ENCODE measurements at regions not wholly inside any gene's neighbourhood (a gene's known extent, or its start where the extent isn't known, plus 50 kb on each side); places are given as distances from the start of the nearest gene placed in this dataset.

DNA sequence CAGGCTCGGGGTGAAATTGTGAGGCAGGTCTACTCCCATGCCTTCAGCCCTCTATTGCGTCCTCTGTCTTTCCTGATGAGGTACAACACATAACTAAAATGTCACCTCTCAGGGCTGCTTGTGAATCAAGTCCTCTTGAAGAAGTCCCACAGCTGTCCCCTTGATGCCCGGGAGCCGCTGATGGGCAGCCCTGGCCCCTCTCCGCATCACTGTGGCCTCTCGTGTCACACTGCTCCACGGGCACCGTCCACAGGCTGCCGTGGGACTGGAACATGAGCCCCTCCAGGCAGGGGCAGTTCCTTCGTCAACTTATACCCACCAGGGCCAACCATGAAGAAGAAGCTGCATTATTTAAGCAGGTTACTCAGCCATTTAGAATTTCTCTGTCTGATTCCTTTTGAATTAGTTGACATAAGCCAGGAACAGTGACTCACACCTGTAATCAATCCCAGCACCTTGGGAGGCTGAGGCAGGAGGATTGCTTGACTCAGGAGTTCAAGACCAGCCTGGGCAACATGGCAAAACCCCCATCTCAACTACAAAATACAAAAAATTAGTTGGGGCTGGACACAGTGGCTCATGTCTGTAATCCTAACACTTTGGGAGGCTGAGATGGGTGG lies 58.5 kb upstream of the UBE3C start (continued):
- TF ChIP-seq, protein P1, sequence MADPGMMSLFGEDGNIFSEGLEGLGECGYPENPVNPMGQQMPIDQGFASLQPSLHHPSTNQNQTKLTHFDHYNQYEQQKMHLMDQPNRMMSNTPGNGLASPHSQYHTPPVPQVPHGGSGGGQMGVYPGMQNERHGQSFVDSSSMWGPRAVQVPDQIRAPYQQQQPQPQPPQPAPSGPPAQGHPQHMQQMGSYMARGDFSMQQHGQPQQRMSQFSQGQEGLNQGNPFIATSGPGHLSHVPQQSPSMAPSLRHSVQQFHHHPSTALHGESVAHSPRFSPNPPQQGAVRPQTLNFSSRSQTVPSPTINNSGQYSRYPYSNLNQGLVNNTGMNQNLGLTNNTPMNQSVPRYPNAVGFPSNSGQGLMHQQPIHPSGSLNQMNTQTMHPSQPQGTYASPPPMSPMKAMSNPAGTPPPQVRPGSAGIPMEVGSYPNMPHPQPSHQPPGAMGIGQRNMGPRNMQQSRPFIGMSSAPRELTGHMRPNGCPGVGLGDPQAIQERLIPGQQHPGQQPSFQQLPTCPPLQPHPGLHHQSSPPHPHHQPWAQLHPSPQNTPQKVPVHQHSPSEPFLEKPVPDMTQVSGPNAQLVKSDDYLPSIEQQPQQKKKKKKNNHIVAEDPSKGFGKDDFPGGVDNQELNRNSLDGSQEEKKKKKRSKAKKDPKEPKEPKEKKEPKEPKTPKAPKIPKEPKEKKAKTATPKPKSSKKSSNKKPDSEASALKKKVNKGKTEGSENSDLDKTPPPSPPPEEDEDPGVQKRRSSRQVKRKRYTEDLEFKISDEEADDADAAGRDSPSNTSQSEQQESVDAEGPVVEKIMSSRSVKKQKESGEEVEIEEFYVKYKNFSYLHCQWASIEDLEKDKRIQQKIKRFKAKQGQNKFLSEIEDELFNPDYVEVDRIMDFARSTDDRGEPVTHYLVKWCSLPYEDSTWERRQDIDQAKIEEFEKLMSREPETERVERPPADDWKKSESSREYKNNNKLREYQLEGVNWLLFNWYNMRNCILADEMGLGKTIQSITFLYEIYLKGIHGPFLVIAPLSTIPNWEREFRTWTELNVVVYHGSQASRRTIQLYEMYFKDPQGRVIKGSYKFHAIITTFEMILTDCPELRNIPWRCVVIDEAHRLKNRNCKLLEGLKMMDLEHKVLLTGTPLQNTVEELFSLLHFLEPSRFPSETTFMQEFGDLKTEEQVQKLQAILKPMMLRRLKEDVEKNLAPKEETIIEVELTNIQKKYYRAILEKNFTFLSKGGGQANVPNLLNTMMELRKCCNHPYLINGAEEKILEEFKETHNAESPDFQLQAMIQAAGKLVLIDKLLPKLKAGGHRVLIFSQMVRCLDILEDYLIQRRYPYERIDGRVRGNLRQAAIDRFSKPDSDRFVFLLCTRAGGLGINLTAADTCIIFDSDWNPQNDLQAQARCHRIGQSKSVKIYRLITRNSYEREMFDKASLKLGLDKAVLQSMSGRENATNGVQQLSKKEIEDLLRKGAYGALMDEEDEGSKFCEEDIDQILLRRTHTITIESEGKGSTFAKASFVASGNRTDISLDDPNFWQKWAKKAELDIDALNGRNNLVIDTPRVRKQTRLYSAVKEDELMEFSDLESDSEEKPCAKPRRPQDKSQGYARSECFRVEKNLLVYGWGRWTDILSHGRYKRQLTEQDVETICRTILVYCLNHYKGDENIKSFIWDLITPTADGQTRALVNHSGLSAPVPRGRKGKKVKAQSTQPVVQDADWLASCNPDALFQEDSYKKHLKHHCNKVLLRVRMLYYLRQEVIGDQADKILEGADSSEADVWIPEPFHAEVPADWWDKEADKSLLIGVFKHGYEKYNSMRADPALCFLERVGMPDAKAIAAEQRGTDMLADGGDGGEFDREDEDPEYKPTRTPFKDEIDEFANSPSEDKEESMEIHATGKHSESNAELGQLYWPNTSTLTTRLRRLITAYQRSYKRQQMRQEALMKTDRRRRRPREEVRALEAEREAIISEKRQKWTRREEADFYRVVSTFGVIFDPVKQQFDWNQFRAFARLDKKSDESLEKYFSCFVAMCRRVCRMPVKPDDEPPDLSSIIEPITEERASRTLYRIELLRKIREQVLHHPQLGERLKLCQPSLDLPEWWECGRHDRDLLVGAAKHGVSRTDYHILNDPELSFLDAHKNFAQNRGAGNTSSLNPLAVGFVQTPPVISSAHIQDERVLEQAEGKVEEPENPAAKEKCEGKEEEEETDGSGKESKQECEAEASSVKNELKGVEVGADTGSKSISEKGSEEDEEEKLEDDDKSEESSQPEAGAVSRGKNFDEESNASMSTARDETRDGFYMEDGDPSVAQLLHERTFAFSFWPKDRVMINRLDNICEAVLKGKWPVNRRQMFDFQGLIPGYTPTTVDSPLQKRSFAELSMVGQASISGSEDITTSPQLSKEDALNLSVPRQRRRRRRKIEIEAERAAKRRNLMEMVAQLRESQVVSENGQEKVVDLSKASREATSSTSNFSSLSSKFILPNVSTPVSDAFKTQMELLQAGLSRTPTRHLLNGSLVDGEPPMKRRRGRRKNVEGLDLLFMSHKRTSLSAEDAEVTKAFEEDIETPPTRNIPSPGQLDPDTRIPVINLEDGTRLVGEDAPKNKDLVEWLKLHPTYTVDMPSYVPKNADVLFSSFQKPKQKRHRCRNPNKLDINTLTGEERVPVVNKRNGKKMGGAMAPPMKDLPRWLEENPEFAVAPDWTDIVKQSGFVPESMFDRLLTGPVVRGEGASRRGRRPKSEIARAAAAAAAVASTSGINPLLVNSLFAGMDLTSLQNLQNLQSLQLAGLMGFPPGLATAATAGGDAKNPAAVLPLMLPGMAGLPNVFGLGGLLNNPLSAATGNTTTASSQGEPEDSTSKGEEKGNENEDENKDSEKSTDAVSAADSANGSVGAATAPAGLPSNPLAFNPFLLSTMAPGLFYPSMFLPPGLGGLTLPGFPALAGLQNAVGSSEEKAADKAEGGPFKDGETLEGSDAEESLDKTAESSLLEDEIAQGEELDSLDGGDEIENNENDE (IDR thresholded peaks at IDR 0.05; ENCODE audit: insufficient replicate concordance, low read length), result no peak
- TF ChIP-seq PHF8 (conservative IDR thresholded peaks at IDR 0.05; ENCODE audit: low read depth, low read length) (no peak), EZH2 (IDR thresholded peaks at IDR 0.05; ENCODE audit: low read depth, low read length, severe bottlenecking) (no peak), GABPA (IDR thresholded peaks at IDR 0.05; ENCODE audit: borderline replicate concordance, insufficient read depth, low read length) (no peak), KDM4A (IDR thresholded peaks at IDR 0.05; ENCODE audit: low read depth, low read length, severe bottlenecking) (no peak), BCL11A (IDR thresholded peaks at IDR 0.05; ENCODE audit: low read depth in 2 of 2, low read length in 2 of 2) (no peak), CHD2 (IDR thresholded peaks at IDR 0.05; ENCODE audit: low read length) (no peak), RXRA (IDR thresholded peaks at IDR 0.05; ENCODE audit: insufficient read depth, low read depth, low read length) (no peak), TCF12 (IDR thresholded peaks at IDR 0.05; ENCODE audit: low read depth, low read length) (no peak)
- TF ChIP-seq, protein P2, sequence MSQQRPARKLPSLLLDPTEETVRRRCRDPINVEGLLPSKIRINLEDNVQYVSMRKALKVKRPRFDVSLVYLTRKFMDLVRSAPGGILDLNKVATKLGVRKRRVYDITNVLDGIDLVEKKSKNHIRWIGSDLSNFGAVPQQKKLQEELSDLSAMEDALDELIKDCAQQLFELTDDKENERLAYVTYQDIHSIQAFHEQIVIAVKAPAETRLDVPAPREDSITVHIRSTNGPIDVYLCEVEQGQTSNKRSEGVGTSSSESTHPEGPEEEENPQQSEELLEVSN (IDR thresholded peaks at IDR 0.05), result no peak

All from H1 (cell line).